Subcutaneous abdominal adipose tissue (tissue), 5 donors: ENCODE measurements at regions not wholly inside any gene's neighbourhood (a gene's known extent, or its start where the extent isn't known, plus 50 kb on each side); places are given as distances from the start of the nearest gene placed in this dataset.
"Not testable (repeated sequence)": the region's sequence is repeated elsewhere in the genome, so short reads cannot be mapped to it uniquely, and the experiment has no call there.

ENCODE experiments used
- H3K27ac ChIP-seq: one replicate; pipeline ENCODE4 v1.7.0; 2013; ENCODE audit warnings: low read depth, mild to moderate bottlenecking, inconsistent platforms, low read length, moderate library complexity
- H3K27me3 ChIP-seq, 5 donors: one replicate each; pipeline ENCODE4 v1.7.0; 2013; ENCODE audit warnings: low read length in 5 of 5, inconsistent platforms in 1 of 5; ENCODE audit not compliant: control insufficient read depth in 5 of 5, insufficient read depth in 4 of 5
- H3K36me3 ChIP-seq, 5 donors: one replicate each; pipeline ENCODE4 v1.7.0; 2013; ENCODE audit warnings: low read length in 5 of 5; ENCODE audit not compliant: control insufficient read depth in 5 of 5, insufficient read depth in 5 of 5
- H3K4me1 ChIP-seq, 5 donors: one replicate each; pipeline ENCODE4 v1.7.0; 2013; ENCODE audit warnings: low read length in 5 of 5, mild to moderate bottlenecking in 3 of 5, moderate library complexity in 1 of 5; ENCODE audit not compliant: control insufficient read depth in 5 of 5, insufficient read depth in 5 of 5
- H3K4me3 ChIP-seq, 5 donors: one replicate each; pipeline ENCODE4 v1.7.0; 2013; ENCODE audit warnings: low read length in 5 of 5, low read depth in 1 of 5
- H3K9ac ChIP-seq, 5 donors: one replicate each; pipeline ENCODE4 v1.7.0; 2013; ENCODE audit warnings: low read length in 5 of 5, mild to moderate bottlenecking in 4 of 5, moderate library complexity in 3 of 5
- H3K9me3 ChIP-seq, 5 donors: one replicate each; pipeline ENCODE4 v1.7.0; 2013; ENCODE audit warnings: low read length in 5 of 5; ENCODE audit not compliant: control insufficient read depth in 5 of 5
- donor health status: healthy.
- donor health status: healthy.
- donor health status: healthy.
- donor health status: healthy.
- donor health status: healthy.

DNA sequence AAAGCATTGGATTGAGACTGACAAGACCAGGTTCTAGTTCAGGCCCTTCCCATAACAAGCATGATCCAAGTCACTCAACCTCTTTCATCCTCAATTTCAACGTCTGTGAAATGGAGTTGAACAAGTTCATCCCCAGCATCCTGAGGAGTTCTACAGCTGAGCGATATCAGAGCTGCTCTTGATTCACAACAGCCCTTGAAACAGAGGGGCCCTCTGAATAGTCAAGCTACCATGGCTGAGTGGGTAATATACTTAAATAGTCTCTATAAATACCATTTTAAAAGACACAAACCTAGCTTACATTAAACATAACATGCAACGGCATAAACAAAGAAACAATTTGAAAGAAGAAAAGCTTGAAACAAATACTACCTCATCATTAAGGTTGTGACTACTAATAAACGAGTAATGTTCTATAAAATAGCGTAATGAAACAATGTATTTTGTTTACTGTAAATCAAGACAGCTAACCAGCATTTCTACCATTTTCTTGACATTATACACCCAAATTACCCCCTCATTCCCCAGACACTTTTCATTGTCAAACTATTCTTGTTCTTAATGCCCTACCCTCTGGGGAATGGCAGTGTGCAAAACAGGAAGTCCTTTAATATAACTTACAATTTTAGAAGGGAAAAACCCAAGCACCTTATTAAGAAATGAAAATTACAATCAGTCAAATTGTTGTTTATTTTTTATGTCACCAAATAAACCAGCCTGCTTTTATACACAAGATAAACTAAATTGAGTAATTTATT is 202.3 kb downstream of the PARM1 start:
- Histone ChIP-seq H3K4me3 (no peak overlapping the region), H3K9ac (no peak overlapping the region), H3K36me3 (no peaks in the 10 kb centered on the region), H3K27me3 (no peaks in the 10 kb centered on the region), H3K9me3 (no peaks in the 10 kb centered on the region), H3K27ac (no peak overlapping the region), H3K4me1 (peaks cover 0 to 8% (median 0%) of the 10 kb centered on the region in 5 donors)

DNA sequence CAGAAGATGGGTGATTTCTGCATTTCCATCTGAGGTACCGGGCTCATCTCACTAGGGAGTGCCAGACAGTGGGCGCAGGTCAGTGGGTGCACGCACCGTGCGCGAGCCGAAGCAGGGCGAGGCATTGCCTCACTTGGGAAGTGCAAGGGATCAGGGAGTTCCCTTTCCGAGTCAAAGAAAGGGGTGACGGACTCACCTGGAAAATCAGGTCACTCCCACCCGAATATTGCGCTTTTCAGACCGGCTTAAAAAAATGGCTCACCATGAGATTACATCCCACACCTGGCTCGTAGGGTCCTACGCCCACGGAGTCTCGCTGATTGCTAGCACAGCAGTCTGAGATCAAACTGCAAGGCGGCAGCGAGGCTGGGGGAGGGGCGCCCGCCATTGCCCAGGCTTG is 194.0 kb downstream of the PARM1 start:
- not testable (repeated sequence) for H3K4me1 ChIP-seq, H3K27me3 ChIP-seq, H3K27ac ChIP-seq, H3K36me3 ChIP-seq, H3K9me3 ChIP-seq, H3K9ac ChIP-seq, H3K4me3 ChIP-seq

DNA sequence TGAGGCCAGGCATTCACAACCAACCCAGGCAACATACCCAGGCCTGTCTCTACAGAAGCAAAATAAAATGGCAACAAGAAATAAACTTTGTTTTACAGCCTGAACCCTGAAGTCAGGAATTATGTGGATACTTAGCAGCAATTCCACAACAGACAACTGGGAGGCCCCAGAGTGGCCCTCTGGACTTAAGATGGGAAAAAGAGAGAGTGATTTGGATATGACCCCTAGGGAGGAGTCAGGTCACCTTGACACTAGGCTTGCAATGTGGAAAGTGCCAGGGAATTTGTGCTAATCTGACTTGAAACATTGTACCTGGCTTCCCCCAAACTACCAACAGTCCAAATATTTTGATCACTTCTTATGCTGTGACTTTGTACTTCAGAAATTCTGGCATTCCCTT is 193.1 kb downstream of the PARM1 start:
- H3K36me3 ChIP-seq, result no peaks in the 10 kb centered on the region
- H3K4me3 ChIP-seq, result no peak overlapping the region
- H3K9me3 ChIP-seq, result peaks cover 0 to 2% (median 0%) of the 10 kb centered on the region in 5 donors
- H3K27me3 ChIP-seq, result no peaks in the 10 kb centered on the region
- H3K9ac ChIP-seq, result no peak overlapping the region
- no peaks in the 10 kb centered on the region for H3K4me1 ChIP-seq
- no peak overlapping the region for H3K27ac ChIP-seq

DNA sequence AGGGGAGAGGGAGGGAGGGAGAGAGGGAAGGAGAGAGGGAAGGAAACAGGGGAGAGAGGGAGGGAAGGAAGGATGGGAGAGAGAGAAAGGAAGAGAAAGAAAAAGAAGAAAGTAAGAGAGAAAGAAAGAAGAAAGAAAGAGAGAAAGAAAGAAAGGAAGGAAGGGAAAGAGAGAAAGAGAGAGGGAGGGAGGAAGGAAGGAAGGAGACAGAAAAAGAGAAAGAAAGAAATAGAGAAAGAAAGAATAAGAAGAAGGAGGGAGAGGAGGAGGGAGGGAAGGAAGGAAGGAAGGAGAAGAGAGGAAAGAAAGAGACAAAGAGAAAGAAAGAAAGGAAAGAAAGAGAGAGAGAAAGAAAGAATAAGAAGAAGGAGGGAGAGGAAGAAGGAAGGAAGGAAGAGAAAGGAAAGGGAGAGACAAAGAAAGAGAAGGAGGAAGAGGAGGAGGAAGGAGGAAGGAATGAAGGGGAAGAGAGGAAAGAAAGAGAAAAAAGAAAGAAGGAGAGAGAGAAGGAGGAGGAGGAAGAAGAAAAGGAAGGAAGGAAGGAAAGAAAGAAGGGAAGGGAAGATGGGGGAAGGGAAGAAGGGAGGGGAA is 189.6 kb downstream of the PARM1 start:
- Histone ChIP-seq H3K36me3 (no peaks in the 10 kb centered on the region), H3K4me1 (no peaks in the 10 kb centered on the region), H3K9me3 (peaks cover 0 to 9% (median 2%) of the 10 kb centered on the region in 5 donors), H3K27me3 (no peaks in the 10 kb centered on the region), H3K4me3 (no peak overlapping the region), H3K9ac (no peak overlapping the region), H3K27ac (no peak overlapping the region)

DNA sequence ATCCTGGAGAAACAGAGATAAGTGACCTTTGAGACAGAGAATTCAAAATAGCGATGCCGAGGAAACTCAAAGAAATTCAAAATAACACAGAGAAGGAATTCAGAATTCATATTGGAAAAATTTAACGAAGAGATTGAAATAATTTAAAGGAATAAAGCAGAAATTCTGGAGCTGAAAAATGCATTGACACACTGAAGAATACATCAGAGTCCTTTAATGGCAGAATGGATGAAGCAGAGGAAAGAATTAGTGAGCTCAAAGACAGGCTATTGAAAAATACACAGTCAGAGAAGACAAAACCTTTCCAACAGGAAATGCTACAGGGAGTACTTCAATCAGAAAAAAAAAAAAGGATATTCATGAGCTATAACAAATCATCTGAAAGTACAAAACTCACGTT is 185.8 kb downstream of the PARM1 start:
- no peaks in the 10 kb centered on the region for H3K36me3 ChIP-seq
- H3K4me1 ChIP-seq, result no peaks in the 10 kb centered on the region
- H3K9me3 ChIP-seq, result peaks cover 0 to 12% (median 3%) of the 10 kb centered on the region in 5 donors
- H3K4me3 ChIP-seq, result no peak overlapping the region
- H3K9ac ChIP-seq, result no peak overlapping the region
- no peak overlapping the region for H3K27ac ChIP-seq
- H3K27me3 ChIP-seq, result no peaks in the 10 kb centered on the region

DNA sequence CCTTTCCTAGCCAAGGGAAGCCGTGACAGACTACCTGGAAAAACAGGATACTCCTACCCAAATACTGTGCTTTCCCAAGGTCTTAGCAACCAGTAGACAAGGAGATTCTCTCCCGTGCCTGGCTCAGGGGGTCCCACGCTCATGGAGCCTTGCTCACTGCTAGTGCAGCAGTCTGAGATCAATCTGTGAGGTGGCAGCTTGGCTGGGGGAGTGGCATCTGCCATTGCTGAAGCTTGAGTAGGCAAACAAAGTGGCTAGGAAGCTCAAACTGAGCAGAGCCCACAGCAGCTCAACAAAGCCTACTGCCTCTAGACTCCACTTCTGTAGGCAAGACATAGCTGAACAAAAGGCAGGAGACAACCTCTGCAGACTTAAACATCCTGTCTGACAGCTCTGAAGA is 177.1 kb downstream of the PARM1 start:
- Histone ChIP-seq H3K4me1 (no peaks in the 10 kb centered on the region), H3K27ac (no peak overlapping the region), H3K36me3 (no peaks in the 10 kb centered on the region), H3K4me3 (no peak overlapping the region), H3K9ac (no peak overlapping the region), H3K9me3 (no peaks in the 10 kb centered on the region), H3K27me3 (no peaks in the 10 kb centered on the region)

DNA sequence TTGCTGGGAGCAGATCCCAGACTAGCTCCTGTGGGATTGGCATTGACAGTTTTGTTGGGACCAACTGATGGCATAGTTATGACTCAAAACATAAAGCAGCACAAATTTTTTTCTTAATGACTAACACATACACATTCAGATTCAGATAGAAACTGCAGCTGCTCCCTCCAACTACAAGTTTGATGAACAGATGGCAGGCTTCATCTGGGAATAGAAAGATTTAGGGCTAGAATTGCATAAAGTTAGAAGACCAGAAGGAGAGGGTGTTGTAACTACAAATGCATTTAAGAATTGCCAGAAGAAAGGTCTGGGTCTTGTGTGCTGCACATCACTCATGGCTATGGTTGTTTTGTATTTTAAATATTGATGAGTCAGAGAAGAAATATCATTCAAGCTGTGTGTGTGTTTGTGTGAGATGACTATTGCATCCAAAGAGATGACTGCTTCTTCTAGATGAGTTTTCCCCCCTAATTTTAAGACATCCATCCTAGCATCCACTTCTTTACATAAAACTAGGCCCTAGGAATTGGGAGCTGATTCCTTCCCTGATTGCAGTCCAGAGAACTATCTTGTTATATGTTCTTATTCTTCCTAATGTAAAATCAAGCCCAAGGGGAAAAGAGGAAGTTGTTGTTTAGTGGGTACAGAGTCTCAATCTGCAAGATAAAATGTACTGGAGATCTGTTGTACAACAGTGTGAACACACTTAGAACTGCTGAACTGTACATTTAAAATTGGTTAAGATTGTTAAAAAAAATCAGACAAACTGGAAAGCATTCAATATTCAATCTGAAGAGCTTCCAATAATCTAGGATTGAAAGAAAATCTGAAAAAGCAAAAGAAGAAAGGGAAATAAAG is 175.1 kb downstream of the PARM1 start:
- Histone ChIP-seq H3K4me3 (no peak overlapping the region), H3K9me3 (no peaks in the 10 kb centered on the region), H3K9ac (no peak overlapping the region), H3K36me3 (no peaks in the 10 kb centered on the region), H3K27me3 (no peaks in the 10 kb centered on the region), H3K27ac (no peak overlapping the region), H3K4me1 (no peaks in the 10 kb centered on the region)

DNA sequence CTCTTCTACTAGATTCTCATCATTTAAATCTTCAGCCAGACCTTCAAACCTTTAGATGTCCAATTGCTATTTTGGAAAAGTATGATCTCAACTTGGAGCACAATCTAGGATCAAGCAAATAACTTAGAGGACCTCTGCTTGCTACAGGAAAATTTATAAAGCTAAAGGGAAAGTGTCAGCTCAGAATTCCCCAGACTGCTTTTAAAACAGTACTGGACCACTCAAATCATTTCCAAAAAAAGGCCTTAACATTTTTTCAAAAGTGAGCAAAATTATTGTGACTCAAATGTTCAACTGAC is 169.8 kb downstream of the PARM1 start:
- no peak overlapping the region for H3K9ac ChIP-seq
- no peaks in the 10 kb centered on the region for H3K4me1 ChIP-seq
- peaks cover 0 to 4% (median 0%) of the 10 kb centered on the region in 5 donors for H3K9me3 ChIP-seq
- H3K27ac ChIP-seq, result no peak overlapping the region
- no peaks in the 10 kb centered on the region for H3K27me3 ChIP-seq
- H3K4me3 ChIP-seq, result no peak overlapping the region
- no peaks in the 10 kb centered on the region for H3K36me3 ChIP-seq

DNA sequence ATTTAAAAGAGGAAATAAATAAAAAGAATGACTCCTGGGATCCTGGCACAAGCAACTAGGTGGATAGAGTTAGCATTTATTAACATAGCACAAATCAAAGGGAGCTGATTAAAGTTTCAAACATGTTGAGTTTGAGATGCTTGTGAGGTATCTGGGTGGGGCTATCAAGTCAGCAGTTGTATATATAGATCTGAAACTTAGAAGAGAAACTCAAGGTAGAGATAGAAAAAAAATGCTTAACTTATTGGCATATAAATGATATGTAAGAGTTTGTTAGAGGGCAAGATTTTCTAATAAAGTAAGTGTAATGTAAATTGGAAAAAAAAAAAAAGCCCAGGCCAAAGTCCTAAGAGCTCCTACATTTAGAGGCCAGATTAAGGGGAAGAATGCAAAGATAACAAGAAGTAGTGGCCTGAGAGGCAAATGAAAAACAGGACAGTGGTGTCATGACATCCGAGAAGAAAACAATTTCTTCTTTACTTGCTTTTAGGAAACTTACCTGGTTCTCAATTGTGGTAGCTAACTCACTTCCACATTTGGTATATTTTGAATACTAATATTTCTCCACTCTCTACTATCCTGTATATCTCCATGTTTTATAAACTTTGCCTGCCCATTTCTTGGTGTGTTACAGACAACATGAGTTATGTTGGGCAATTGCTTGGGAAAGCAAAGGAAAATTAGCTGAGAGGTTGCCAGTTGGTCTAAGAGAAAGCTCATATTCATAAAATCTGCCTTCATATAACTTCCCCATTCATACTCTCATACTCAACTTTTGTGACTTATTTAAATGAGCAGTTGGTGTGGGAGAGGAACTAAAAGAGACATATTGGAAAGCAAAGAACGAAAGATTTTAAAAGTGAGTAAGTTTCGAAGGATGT is 169.2 kb downstream of the PARM1 start:
- H3K36me3 ChIP-seq, result no peaks in the 10 kb centered on the region
- H3K9me3 ChIP-seq, result peaks cover 0 to 4% (median 0%) of the 10 kb centered on the region in 5 donors
- no peak overlapping the region for H3K27ac ChIP-seq
- no peaks in the 10 kb centered on the region for H3K4me1 ChIP-seq
- no peaks in the 10 kb centered on the region for H3K27me3 ChIP-seq
- no peak overlapping the region for H3K9ac ChIP-seq
- no peak overlapping the region for H3K4me3 ChIP-seq
